ENCODE measurements at regions not wholly inside any gene's neighbourhood (a gene's known extent, or its start where the extent isn't known, plus 50 kb on each side); places are given as distances from the start of the nearest gene placed in this dataset.

DNA sequence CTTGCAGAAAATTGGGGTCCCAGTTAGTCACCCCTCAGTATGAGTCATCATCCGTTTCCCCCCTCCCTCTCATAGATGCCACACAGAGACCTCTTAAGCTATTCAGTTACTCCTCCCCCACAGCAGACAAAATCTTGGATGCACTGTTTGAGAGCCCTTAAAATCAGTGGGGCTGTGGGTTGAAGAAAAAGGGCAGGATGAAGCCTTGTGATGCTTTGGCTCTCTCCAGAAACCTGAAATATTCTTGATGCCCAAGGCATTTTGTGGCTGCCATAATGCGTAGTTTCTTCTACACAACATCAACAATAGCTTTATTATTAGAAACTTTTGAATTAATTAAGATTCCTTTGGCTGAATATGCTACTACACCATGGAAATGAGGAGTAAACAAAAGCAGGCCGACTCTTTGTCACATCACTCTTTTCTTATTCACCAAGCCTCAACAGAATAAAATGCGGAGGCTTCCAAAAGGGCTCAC, 133.8 kb downstream of the MRPS30 start:
- TF ChIP-seq, protein P1, sequence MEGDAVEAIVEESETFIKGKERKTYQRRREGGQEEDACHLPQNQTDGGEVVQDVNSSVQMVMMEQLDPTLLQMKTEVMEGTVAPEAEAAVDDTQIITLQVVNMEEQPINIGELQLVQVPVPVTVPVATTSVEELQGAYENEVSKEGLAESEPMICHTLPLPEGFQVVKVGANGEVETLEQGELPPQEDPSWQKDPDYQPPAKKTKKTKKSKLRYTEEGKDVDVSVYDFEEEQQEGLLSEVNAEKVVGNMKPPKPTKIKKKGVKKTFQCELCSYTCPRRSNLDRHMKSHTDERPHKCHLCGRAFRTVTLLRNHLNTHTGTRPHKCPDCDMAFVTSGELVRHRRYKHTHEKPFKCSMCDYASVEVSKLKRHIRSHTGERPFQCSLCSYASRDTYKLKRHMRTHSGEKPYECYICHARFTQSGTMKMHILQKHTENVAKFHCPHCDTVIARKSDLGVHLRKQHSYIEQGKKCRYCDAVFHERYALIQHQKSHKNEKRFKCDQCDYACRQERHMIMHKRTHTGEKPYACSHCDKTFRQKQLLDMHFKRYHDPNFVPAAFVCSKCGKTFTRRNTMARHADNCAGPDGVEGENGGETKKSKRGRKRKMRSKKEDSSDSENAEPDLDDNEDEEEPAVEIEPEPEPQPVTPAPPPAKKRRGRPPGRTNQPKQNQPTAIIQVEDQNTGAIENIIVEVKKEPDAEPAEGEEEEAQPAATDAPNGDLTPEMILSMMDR (optimal IDR thresholded peaks at IDR 0.05 in 1 of 3, IDR thresholded peaks at IDR 0.05 in 1 of 3, conservative IDR thresholded peaks at IDR 0.05 in 1 of 3; ENCODE audit: extremely low read depth in 1 of 3, insufficient read depth in 2 of 3, low read length in 3 of 3): no peak
- TF ChIP-seq EZH2 (IDR thresholded peaks at IDR 0.05; ENCODE audit: low read length): no peak
- FAIRE-seq: no peak
- dilution Hi-C loops (cut with MboI; ENCODE audit: extremely low pct_ligation_motif_present, low sequenced_read_pairs): no loop called here
- Histone ChIP-seq H3K9me1 (ENCODE audit: control insufficient read depth, extremely low read depth, insufficient read depth, low read length) (no peaks in the 10 kb centered on the region), H3K4me2 (ENCODE audit: control insufficient read depth, extremely low read depth, insufficient read depth, low read depth, low read length) (no peak overlapping the region), H3K9me3 (ENCODE audit: control insufficient read depth, low read depth, low read length) (no peaks in the 10 kb centered on the region), H3K36me3 (ENCODE audit: control insufficient read depth in 2 of 2, extremely low read depth in 1 of 2, insufficient read depth in 2 of 2, low read length in 2 of 2) (no peaks in the 10 kb centered on the region), H3K4me1 (ENCODE audit: control insufficient read depth, extremely low read depth, insufficient read depth, low read length) (no peaks in the 10 kb centered on the region), H3K9ac (ENCODE audit: control insufficient read depth, extremely low read depth, insufficient read depth, low read length) (no peak overlapping the region), H3K79me2 (ENCODE audit: control insufficient read depth, insufficient read depth, low read length) (no peaks in the 10 kb centered on the region), H4K20me1 (ENCODE audit: control insufficient read depth, extremely low read depth, insufficient read depth, low read length) (no peaks in the 10 kb centered on the region), H2AFZ (ENCODE audit: control insufficient read depth, low read length) (no peak overlapping the region), H3K4me3 (ENCODE audit: control insufficient read depth in 2 of 3, extremely low read depth in 1 of 3, insufficient read depth in 2 of 3, low read depth in 1 of 3, low read length in 3 of 3) (no peak overlapping the region), H3K27ac (ENCODE audit: control insufficient read depth, insufficient read depth, low read length) (no peak overlapping the region), H3K27me3 (ENCODE audit: control insufficient read depth, extremely low read depth, insufficient read depth, low read length) (no peaks in the 10 kb centered on the region)
- DNase-seq (ENCODE audit: low read depth, low spot score): no peak

- Histone ChIP-seq H3K79me2 (ENCODE audit: control insufficient read depth, insufficient read depth, low read length) (no peaks in the 10 kb centered on the region), H3K4me1 (ENCODE audit: control insufficient read depth, extremely low read depth, insufficient read depth, low read length) (no peaks in the 10 kb centered on the region), H3K4me3 (ENCODE audit: control insufficient read depth in 2 of 3, extremely low read depth in 1 of 3, insufficient read depth in 2 of 3, low read depth in 1 of 3, low read length in 3 of 3) (no peak overlapping the region), H3K9me3 (ENCODE audit: control insufficient read depth, low read depth, low read length) (no peaks in the 10 kb centered on the region), H2AFZ (ENCODE audit: control insufficient read depth, low read length) (no peak overlapping the region), H3K4me2 (ENCODE audit: control insufficient read depth, extremely low read depth, insufficient read depth, low read depth, low read length) (no peak overlapping the region), H3K27ac (ENCODE audit: control insufficient read depth, insufficient read depth, low read length) (no peak overlapping the region), H3K9ac (ENCODE audit: control insufficient read depth, extremely low read depth, insufficient read depth, low read length) (no peak overlapping the region), H3K9me1 (ENCODE audit: control insufficient read depth, extremely low read depth, insufficient read depth, low read length) (no peaks in the 10 kb centered on the region), H4K20me1 (ENCODE audit: control insufficient read depth, extremely low read depth, insufficient read depth, low read length) (no peaks in the 10 kb centered on the region), H3K36me3 (ENCODE audit: control insufficient read depth in 2 of 2, extremely low read depth in 1 of 2, insufficient read depth in 2 of 2, low read length in 2 of 2) (no peaks in the 10 kb centered on the region), H3K27me3 (ENCODE audit: control insufficient read depth, extremely low read depth, insufficient read depth, low read length) (no peaks in the 10 kb centered on the region)
- DNase-seq (ENCODE audit: low read depth, low spot score) (no peak), FAIRE-seq (no peak)
- dilution Hi-C loops (cut with MboI; ENCODE audit: extremely low pct_ligation_motif_present, low sequenced_read_pairs): no loop called here
- TF ChIP-seq EZH2 (IDR thresholded peaks at IDR 0.05; ENCODE audit: low read length): no peak
- TF ChIP-seq, protein P1 (optimal IDR thresholded peaks at IDR 0.05 in 1 of 3, IDR thresholded peaks at IDR 0.05 in 1 of 3, conservative IDR thresholded peaks at IDR 0.05 in 1 of 3; ENCODE audit: extremely low read depth in 1 of 3, insufficient read depth in 2 of 3, low read length in 3 of 3): no peak
Observed at GRCh38 chr5:44943647-44944046, 134.9 kb downstream of the MRPS30 start.
